ENCODE measurements at regions not wholly inside any gene's neighbourhood (a gene's known extent, or its start where the extent isn't known, plus 50 kb on each side); places are given as distances from the start of the nearest gene placed in this dataset.

GRCh38 chr1:148317288-148317985 is 165.4 kb upstream of the NBPF11 start:
- DNase-seq (ENCODE audit: low spot score) (no peak), FAIRE-seq (no peak), ATAC-seq (no peak)
- H3K9me3 ChIP-seq (ENCODE audit: low read length): no peaks in the 10 kb centered on the region
- 48% methylated on average over 21 of the region's 42 CpGs for WGBS (ENCODE audit: low lambda C conversion rate)
- H3K27ac ChIP-seq (ENCODE audit: extremely low read length, insufficient read depth, low read length): no peak overlapping the region
- H3K4me1 ChIP-seq (ENCODE audit: insufficient read depth, low read length): no peaks in the 10 kb centered on the region
- no peak overlapping the region for H3K4me2 ChIP-seq (ENCODE audit: low read depth, low read length)
- no peaks in the 10 kb centered on the region for H3K79me2 ChIP-seq (ENCODE audit: insufficient read depth, low read length)
- ChIA-PET POLR2A (no interaction called here), CTCF (ENCODE audit: low intra/inter-chr PET ratio, low total read pairs) (no interaction called here)
- no peaks in the 10 kb centered on the region; a peak in 1 of 5 replicates for H3K27me3 ChIP-seq (ENCODE audit: control insufficient read depth in 1 of 2, insufficient read depth in 2 of 2, low read length in 2 of 2)
- no peaks in the 10 kb centered on the region for H3K36me3 ChIP-seq (replicated peaks in 1 of 2; ENCODE audit: control insufficient read depth in 1 of 2, insufficient read depth in 2 of 2, low read length in 2 of 2)
- BruUV-seq (replicated peaks): no TSS peak
- in situ Hi-C loops (cut with HindIII; ENCODE audit: extremely low pct_ligation_motif_present, low pct_unique_long_range_greater_than_20kb) (no loop called here), intact Hi-C loops (cut with micrococcal nuclease; ENCODE audit: unreplicated experiment) (no loop called here)
- no peak overlapping the region for H2AFZ ChIP-seq (ENCODE audit: low read length)
- H3K9ac ChIP-seq (ENCODE audit: insufficient read depth, low read depth, low read length): no peak overlapping the region
- no peak overlapping the region for H3K4me3 ChIP-seq (replicated peaks in 1 of 3; ENCODE audit: insufficient read depth in 1 of 3, low read depth in 2 of 3, low read length in 3 of 3)
- no peaks in the 10 kb centered on the region for H4K20me1 ChIP-seq (ENCODE audit: insufficient read depth, low read length)
- TF ChIP-seq CEBPG (CRISPR knock-in tag; IDR thresholded peaks at IDR 0.05): peak; percentile 47
- no peak for TF ChIP-seq HDAC6 (IDR thresholded peaks at IDR 0.05; ENCODE audit: low read depth, low read length)
- TF ChIP-seq MYNN (CRISPR knock-in tag; IDR thresholded peaks at IDR 0.05; ENCODE audit: low read depth): no peak
- TF ChIP-seq ZNF24 (IDR thresholded peaks at IDR 0.05): no peak
- TF ChIP-seq PRDM15 (CRISPR knock-in tag; IDR thresholded peaks at IDR 0.05): no peak
- peak; percentile 41; the same call in 1 of the 2 replicates for TF ChIP-seq ZBTB33 (CRISPR knock-in tag; IDR thresholded peaks at IDR 0.05)
- no peak for TF ChIP-seq CSRNP2 (CRISPR knock-in tag; conservative IDR thresholded peaks at IDR 0.05; ENCODE audit: low read depth)
- no peak for TF ChIP-seq ZNF160 (CRISPR knock-in tag; IDR thresholded peaks at IDR 0.05)
- TF ChIP-seq ZNF331 (CRISPR knock-in tag; IDR thresholded peaks at IDR 0.05): no peak
- TF ChIP-seq, protein P1, sequence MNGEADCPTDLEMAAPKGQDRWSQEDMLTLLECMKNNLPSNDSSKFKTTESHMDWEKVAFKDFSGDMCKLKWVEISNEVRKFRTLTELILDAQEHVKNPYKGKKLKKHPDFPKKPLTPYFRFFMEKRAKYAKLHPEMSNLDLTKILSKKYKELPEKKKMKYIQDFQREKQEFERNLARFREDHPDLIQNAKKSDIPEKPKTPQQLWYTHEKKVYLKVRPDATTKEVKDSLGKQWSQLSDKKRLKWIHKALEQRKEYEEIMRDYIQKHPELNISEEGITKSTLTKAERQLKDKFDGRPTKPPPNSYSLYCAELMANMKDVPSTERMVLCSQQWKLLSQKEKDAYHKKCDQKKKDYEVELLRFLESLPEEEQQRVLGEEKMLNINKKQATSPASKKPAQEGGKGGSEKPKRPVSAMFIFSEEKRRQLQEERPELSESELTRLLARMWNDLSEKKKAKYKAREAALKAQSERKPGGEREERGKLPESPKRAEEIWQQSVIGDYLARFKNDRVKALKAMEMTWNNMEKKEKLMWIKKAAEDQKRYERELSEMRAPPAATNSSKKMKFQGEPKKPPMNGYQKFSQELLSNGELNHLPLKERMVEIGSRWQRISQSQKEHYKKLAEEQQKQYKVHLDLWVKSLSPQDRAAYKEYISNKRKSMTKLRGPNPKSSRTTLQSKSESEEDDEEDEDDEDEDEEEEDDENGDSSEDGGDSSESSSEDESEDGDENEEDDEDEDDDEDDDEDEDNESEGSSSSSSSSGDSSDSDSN (CRISPR knock-in tag; IDR thresholded peaks at IDR 0.05): no peak
- TF ChIP-seq KLF11 (CRISPR knock-in tag; IDR thresholded peaks at IDR 0.05): no peak
- peak; percentile 87 for TF ChIP-seq CEBPB (IDR thresholded peaks at IDR 0.05; ENCODE audit: borderline replicate concordance, low read depth, low read length)
